ENCODE measurements at regions not wholly inside any gene's neighbourhood (a gene's known extent, or its start where the extent isn't known, plus 50 kb on each side); places are given as distances from the start of the nearest gene placed in this dataset.

DNA sequence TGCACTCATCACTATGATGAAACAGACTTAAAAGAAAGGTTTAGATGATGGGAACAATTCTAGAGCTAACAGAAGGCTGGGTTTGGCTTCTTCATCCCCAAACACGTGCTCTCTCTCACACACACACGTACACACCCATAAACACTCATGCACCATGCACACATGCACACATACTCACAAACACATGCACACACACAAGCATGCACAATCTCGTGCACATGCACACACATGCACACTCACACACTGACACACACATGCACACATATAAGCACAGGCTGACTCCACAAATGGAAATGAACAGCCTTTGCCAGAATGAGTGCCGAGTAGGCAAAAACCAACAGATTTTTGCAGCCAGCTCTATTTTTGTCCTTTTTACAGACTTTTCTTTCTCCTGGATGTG lies 1571.6 kb downstream of the AACS start:
- TF ChIP-seq, protein P1, sequence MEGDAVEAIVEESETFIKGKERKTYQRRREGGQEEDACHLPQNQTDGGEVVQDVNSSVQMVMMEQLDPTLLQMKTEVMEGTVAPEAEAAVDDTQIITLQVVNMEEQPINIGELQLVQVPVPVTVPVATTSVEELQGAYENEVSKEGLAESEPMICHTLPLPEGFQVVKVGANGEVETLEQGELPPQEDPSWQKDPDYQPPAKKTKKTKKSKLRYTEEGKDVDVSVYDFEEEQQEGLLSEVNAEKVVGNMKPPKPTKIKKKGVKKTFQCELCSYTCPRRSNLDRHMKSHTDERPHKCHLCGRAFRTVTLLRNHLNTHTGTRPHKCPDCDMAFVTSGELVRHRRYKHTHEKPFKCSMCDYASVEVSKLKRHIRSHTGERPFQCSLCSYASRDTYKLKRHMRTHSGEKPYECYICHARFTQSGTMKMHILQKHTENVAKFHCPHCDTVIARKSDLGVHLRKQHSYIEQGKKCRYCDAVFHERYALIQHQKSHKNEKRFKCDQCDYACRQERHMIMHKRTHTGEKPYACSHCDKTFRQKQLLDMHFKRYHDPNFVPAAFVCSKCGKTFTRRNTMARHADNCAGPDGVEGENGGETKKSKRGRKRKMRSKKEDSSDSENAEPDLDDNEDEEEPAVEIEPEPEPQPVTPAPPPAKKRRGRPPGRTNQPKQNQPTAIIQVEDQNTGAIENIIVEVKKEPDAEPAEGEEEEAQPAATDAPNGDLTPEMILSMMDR (IDR thresholded peaks at IDR 0.05) = no peak
- TF ChIP-seq ZFX (IDR thresholded peaks at IDR 0.05; ENCODE audit: borderline replicate concordance) = no peak
